ENCODE measurements at regions not wholly inside any gene's neighbourhood (a gene's known extent, or its start where the extent isn't known, plus 50 kb on each side); places are given as distances from the start of the nearest gene placed in this dataset.

- Mint-ChIP-seq H3K27me3 (peaks cover 4 to 12% of the 10 kb centered on the region in 2 donors), H3K27ac (no peak overlapping the region), H3K36me3 (no peaks in the 10 kb centered on the region), H3K4me3 (no peak overlapping the region), H3K9me3 (no peaks in the 10 kb centered on the region), H3K4me1 (ENCODE audit: low read depth in 2 of 2) (no peaks in the 10 kb centered on the region)
- no peak for DNase-seq (ENCODE audit: low spot score)
- ATAC-seq, result no peak
These were observed 62.2 kb upstream of the WNT11 start for GRCh38 chr11:76268498-76268897.

- Mint-ChIP-seq H3K36me3 (no peaks in the 10 kb centered on the region), H3K4me3 (no peak overlapping the region), H3K4me1 (ENCODE audit: low read depth in 2 of 2) (no peaks in the 10 kb centered on the region), H3K27me3 (peaks cover 4 to 22% of the 10 kb centered on the region in 2 donors), H3K27ac (no peak overlapping the region), H3K9me3 (no peaks in the 10 kb centered on the region)
- ATAC-seq, result no peak
- DNase-seq (ENCODE audit: low spot score), result no peak
These were observed 61.3 kb upstream of the WNT11 start for GRCh38 chr11:76267556-76267955.

- Mint-ChIP-seq H3K9me3 (no peaks in the 10 kb centered on the region), H3K27me3 (peaks cover 4 to 23% of the 10 kb centered on the region in 2 donors)
- no peak for ATAC-seq
These were observed 60.2 kb upstream of the WNT11 start for GRCh38 chr11:76266286-76267100.

GRCh38 chr11:76265771-76266241 lies 59.5 kb upstream of the WNT11 start:
- no peak for ATAC-seq
- H3K27me3 Mint-ChIP-seq, result peaks cover 7 to 26% of the 10 kb centered on the region in 2 donors
- H3K4me1 Mint-ChIP-seq (ENCODE audit: low read depth in 2 of 2), result no peaks in the 10 kb centered on the region
- no peaks in the 10 kb centered on the region for H3K36me3 Mint-ChIP-seq
- no peak overlapping the region for H3K4me3 Mint-ChIP-seq
- no peak overlapping the region for H3K27ac Mint-ChIP-seq
- DNase-seq (ENCODE audit: low spot score), result no peak
- H3K9me3 Mint-ChIP-seq, result no peaks in the 10 kb centered on the region

More at GRCh38 chr11:76266286-76267100, 60.2 kb upstream of the WNT11 start:
- Mint-ChIP-seq H3K4me1 (ENCODE audit: low read depth in 2 of 2) (no peaks in the 10 kb centered on the region), H3K36me3 (no peaks in the 10 kb centered on the region), H3K4me3 (no peak overlapping the region), H3K27ac (no peak overlapping the region)
- DNase-seq (ENCODE audit: low spot score), result no peak

GRCh38 chr11:76263657-76264056 lies 57.4 kb upstream of the WNT11 start:
- H3K27ac Mint-ChIP-seq, result no peak overlapping the region

GRCh38 chr11:76263166-76263565 lies 56.9 kb upstream of the WNT11 start:
- Mint-ChIP-seq H3K27me3 (peaks cover 17 to 26% of the 10 kb centered on the region in 2 donors), H3K4me3 (no peak overlapping the region), H3K27ac (no peak overlapping the region), H3K9me3 (no peaks in the 10 kb centered on the region), H3K4me1 (ENCODE audit: low read depth in 2 of 2) (no peaks in the 10 kb centered on the region), H3K36me3 (no peaks in the 10 kb centered on the region)
- ATAC-seq (no peak), DNase-seq (ENCODE audit: low spot score) (no peak)

More at GRCh38 chr11:76263657-76264056, 57.4 kb upstream of the WNT11 start:
- ATAC-seq (no peak), DNase-seq (ENCODE audit: low spot score) (no peak)
- Mint-ChIP-seq H3K4me1 (ENCODE audit: low read depth in 2 of 2) (no peaks in the 10 kb centered on the region), H3K9me3 (no peaks in the 10 kb centered on the region), H3K4me3 (no peak overlapping the region), H3K27me3 (peaks cover 17 to 31% of the 10 kb centered on the region in 2 donors), H3K36me3 (no peaks in the 10 kb centered on the region)

GRCh38 chr11:76260296-76260925 lies 54.1 kb upstream of the WNT11 start:
- Mint-ChIP-seq H3K4me3 (no peak overlapping the region), H3K9me3 (no peaks in the 10 kb centered on the region), H3K4me1 (ENCODE audit: low read depth in 2 of 2) (no peaks in the 10 kb centered on the region), H3K36me3 (no peaks in the 10 kb centered on the region), H3K27me3 (peaks cover 15 to 24% of the 10 kb centered on the region in 2 donors), H3K27ac (no peak overlapping the region)
- ATAC-seq, result no peak
- DNase-seq (ENCODE audit: low spot score), result no peak

- ATAC-seq (no peak), DNase-seq (ENCODE audit: low spot score) (no peak)
- no peaks in the 10 kb centered on the region for H3K36me3 Mint-ChIP-seq
- H3K4me3 Mint-ChIP-seq, result no peak overlapping the region
- H3K27me3 Mint-ChIP-seq, result peaks cover 15 to 24% of the 10 kb centered on the region in 2 donors
- no peak overlapping the region for H3K27ac Mint-ChIP-seq
- H3K9me3 Mint-ChIP-seq, result no peaks in the 10 kb centered on the region
- H3K4me1 Mint-ChIP-seq (ENCODE audit: low read depth in 2 of 2), result no peaks in the 10 kb centered on the region
These were observed 53.1 kb upstream of the WNT11 start for GRCh38 chr11:76259299-76259908.

- Mint-ChIP-seq H3K4me3 (no peak overlapping the region), H3K27ac (no peak overlapping the region), H3K36me3 (no peaks in the 10 kb centered on the region), H3K4me1 (ENCODE audit: low read depth in 2 of 2) (peaks cover 0 to 2% of the 10 kb centered on the region in 2 donors), H3K27me3 (peaks cover 14 to 15% of the 10 kb centered on the region in 2 donors), H3K9me3 (no peaks in the 10 kb centered on the region)
- no peak for DNase-seq (ENCODE audit: low spot score)
- no peak for ATAC-seq
These were observed 50.9 kb upstream of the WNT11 start for GRCh38 chr11:76257074-76257719.

GRCh38 chr11:76256448-76256847 lies 50.1 kb upstream of the WNT11 start:
- H3K4me3 Mint-ChIP-seq, result no peak overlapping the region
- H3K36me3 Mint-ChIP-seq, result no peaks in the 10 kb centered on the region
- ATAC-seq (no peak), DNase-seq (ENCODE audit: low spot score) (no peak)
- H3K9me3 Mint-ChIP-seq, result no peaks in the 10 kb centered on the region
- peaks cover 0 to 2% of the 10 kb centered on the region in 2 donors for H3K4me1 Mint-ChIP-seq (ENCODE audit: low read depth in 2 of 2)
- no peak overlapping the region for H3K27ac Mint-ChIP-seq
- peaks cover 15 to 18% of the 10 kb centered on the region in 2 donors for H3K27me3 Mint-ChIP-seq

All from natural killer cell treated with Interleukin-12 subunit alpha and Interleukin-12 subunit beta and Interleukin-15 and Interleukin-18, amount 100 ng/mL, for 72 hours (primary cell).